ENCODE measurements at regions not wholly inside any gene's neighbourhood (a gene's known extent, or its start where the extent isn't known, plus 50 kb on each side); places are given as distances from the start of the nearest gene placed in this dataset.
"Not testable (repeated sequence)": the region's sequence is repeated elsewhere in the genome, so short reads cannot be mapped to it uniquely, and the experiment has no call there.

DNA sequence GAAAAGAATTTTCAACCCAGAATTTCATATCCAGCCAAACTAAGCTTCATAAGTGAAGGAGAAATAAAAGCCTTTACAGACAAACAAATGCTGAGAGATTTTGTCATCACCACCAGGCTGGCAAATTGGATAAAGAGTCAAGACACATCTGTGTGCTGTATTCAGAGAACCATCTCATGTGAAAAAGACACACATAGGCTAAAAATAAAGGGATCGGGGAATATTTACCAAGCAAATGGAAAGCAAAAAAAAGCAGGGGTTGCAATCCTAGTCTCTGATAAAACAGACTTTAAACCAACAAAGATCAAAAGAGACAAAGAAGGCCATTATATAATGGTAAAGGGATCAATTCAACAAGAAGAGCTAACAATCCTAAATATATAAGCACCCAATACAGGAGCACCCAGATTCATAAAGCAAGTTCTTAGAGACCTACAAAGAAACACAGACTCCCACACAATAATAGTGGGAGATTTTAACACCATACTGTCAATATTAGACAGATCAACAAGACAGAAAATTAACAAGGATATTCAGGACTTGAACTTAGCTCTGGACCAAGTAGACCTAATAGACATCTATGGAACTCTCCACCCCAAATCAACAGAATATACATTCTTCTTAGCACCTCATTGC is 55.9 kb upstream of the ACSM6 start:
- not testable (repeated sequence) for H3K36me3 ChIP-seq (ENCODE audit: control insufficient read depth, insufficient read depth, low read length); H3K27ac ChIP-seq; H3K27me3 ChIP-seq (ENCODE audit: control insufficient read depth, insufficient read depth, low read length); H2AFZ ChIP-seq; H3K4me2 ChIP-seq (ENCODE audit: low read length); H3K9ac ChIP-seq; H3K79me2 ChIP-seq; H3K4me3 ChIP-seq (ENCODE audit: low read depth, low read length); H3K4me1 ChIP-seq; H3K9me3 ChIP-seq (ENCODE audit: control insufficient read depth, low read length)

DNA sequence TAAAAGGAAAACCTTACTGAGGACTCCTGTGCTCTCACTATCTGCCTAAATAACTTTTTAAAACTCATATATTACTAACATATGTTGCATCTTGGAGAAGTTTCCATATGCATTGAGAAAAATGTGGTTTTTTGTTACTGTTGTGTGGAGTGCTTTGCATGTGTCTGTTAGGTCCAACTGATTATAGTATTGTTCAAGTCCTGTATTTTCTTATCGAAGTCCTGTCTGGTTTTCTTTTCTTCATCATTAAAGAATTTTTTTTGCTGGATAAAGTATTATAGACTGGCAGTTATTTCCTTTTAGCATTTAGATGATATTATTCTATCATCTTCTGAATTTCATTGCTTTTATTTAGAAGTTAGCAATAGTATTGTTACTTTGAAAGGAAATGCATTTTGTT is 59.5 kb upstream of the ACSM6 start:
- Histone ChIP-seq H3K4me3 (ENCODE audit: low read depth, low read length) (no peak overlapping the region), H3K36me3 (ENCODE audit: control insufficient read depth, insufficient read depth, low read length) (no peaks in the 10 kb centered on the region), H3K27ac (no peak overlapping the region), H3K9ac (no peak overlapping the region), H3K4me1 (no peaks in the 10 kb centered on the region), H3K9me3 (ENCODE audit: control insufficient read depth, low read length) (no peaks in the 10 kb centered on the region), H3K4me2 (ENCODE audit: low read length) (no peak overlapping the region), H2AFZ (no peak overlapping the region), H3K79me2 (no peaks in the 10 kb centered on the region), H3K27me3 (ENCODE audit: control insufficient read depth, insufficient read depth, low read length) (no peaks in the 10 kb centered on the region)
- TF ChIP-seq, protein P1, sequence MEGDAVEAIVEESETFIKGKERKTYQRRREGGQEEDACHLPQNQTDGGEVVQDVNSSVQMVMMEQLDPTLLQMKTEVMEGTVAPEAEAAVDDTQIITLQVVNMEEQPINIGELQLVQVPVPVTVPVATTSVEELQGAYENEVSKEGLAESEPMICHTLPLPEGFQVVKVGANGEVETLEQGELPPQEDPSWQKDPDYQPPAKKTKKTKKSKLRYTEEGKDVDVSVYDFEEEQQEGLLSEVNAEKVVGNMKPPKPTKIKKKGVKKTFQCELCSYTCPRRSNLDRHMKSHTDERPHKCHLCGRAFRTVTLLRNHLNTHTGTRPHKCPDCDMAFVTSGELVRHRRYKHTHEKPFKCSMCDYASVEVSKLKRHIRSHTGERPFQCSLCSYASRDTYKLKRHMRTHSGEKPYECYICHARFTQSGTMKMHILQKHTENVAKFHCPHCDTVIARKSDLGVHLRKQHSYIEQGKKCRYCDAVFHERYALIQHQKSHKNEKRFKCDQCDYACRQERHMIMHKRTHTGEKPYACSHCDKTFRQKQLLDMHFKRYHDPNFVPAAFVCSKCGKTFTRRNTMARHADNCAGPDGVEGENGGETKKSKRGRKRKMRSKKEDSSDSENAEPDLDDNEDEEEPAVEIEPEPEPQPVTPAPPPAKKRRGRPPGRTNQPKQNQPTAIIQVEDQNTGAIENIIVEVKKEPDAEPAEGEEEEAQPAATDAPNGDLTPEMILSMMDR (IDR thresholded peaks at IDR 0.05) = no peak

DNA sequence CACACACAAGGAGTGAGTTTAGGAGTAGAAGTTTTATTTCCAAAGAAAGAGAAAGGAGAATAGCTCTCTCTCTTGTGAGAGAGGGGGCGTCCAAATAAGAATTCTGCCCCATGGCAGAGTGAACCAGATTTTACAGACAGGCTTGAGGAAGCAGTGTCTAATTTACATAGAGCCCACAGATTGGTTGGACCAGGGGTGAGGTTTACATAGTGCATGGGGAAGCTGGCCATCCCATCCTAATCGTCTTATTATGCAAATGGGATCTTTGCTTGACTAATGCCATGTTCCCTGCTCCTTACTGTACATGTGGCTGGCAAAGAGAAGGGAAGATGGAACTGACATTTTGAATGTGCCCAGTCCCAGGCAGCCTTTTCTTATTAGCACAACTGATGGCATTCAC is 60.0 kb upstream of the ACSM6 start:
- TF ChIP-seq, protein P1 (IDR thresholded peaks at IDR 0.05) = no peak
- no peak overlapping the region for H3K27ac ChIP-seq
- H3K79me2 ChIP-seq = no peaks in the 10 kb centered on the region
- H2AFZ ChIP-seq = no peak overlapping the region
- H3K9ac ChIP-seq = no peak overlapping the region
- no peaks in the 10 kb centered on the region for H3K4me1 ChIP-seq
- no peaks in the 10 kb centered on the region for H3K36me3 ChIP-seq (ENCODE audit: control insufficient read depth, insufficient read depth, low read length)
- no peak overlapping the region for H3K4me2 ChIP-seq (ENCODE audit: low read length)
- H3K4me3 ChIP-seq (ENCODE audit: low read depth, low read length) = no peak overlapping the region
- no peaks in the 10 kb centered on the region for H3K27me3 ChIP-seq (ENCODE audit: control insufficient read depth, insufficient read depth, low read length)
- H3K9me3 ChIP-seq (ENCODE audit: control insufficient read depth, low read length) = no peaks in the 10 kb centered on the region

DNA sequence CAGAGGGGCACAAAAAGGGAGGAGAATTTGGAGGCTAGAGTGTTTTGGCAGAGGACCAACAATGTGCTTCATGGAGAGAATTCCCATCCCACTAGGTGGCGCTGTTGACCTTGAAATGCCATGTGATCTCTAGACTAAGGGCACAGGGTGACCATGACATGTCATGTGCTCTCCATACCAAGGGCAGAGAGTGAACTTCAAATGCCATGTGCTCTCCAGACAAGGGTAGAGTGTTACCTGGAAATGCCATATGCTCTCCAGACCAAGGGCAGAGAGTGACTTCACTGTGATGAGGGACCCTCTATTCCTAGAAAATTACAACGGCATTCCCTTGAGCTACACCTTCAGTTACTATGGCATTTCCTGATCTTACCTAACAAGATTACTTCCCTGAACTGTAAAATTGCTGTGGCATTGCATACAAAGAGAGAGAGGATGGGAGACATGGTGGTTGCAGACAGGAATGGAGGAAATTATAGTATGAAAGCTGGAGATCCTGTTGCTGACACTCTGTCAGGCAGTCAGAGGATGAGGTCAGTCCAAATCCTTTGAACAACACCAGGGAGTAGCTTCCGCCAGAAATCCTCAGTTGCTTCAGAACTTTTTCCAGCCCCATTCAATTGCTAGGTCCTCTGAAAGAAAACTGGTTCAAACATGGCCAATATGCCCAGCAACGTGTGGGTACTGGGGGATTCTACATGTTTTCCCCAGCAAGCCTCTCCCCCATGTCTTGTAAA is 60.9 kb upstream of the ACSM6 start:
- Histone ChIP-seq H3K9ac (no peak overlapping the region), H3K27ac (no peak overlapping the region), H3K4me2 (ENCODE audit: low read length) (no peak overlapping the region), H3K9me3 (ENCODE audit: control insufficient read depth, low read length) (no peaks in the 10 kb centered on the region), H2AFZ (no peak overlapping the region), H3K4me3 (ENCODE audit: low read depth, low read length) (no peak overlapping the region), H3K79me2 (no peaks in the 10 kb centered on the region), H3K36me3 (ENCODE audit: control insufficient read depth, insufficient read depth, low read length) (no peaks in the 10 kb centered on the region), H3K4me1 (no peaks in the 10 kb centered on the region), H3K27me3 (ENCODE audit: control insufficient read depth, insufficient read depth, low read length) (no peaks in the 10 kb centered on the region)
- TF ChIP-seq, protein P1 (IDR thresholded peaks at IDR 0.05) = peak; percentile 62

DNA sequence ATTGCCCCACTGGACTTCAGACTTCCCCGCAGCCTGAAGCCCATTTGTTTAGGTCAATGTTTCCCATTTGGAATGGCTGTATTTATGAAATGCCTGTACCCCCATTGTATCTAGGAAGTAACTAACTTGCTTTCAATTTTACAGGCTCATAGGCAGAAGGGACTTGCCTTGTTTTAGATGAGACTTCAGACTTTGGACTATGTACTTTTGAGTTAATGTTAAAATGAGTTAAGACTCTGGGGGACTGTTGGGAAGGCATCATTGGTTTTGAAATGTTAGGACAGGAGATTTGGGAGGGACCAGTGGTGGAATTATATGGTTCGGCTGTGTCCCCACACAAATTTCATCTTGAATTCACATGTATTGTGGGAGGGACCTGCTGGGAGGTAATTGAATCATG is 61.1 kb upstream of the CYP2C8 start:
- not testable (repeated sequence) for H3K27me3 ChIP-seq (ENCODE audit: control insufficient read depth, insufficient read depth, low read length); H3K9me3 ChIP-seq (ENCODE audit: control insufficient read depth, low read length); H3K9ac ChIP-seq; H3K4me1 ChIP-seq; H3K36me3 ChIP-seq (ENCODE audit: control insufficient read depth, insufficient read depth, low read length); H3K4me3 ChIP-seq (ENCODE audit: low read depth, low read length); H2AFZ ChIP-seq; H3K79me2 ChIP-seq; H3K4me2 ChIP-seq (ENCODE audit: low read length); H3K27ac ChIP-seq

All from parathyroid adenoma (tissue), 2 donors.